HEK293 (cell line): ENCODE measurements at regions not wholly inside any gene's neighbourhood (a gene's known extent, or its start where the extent isn't known, plus 50 kb on each side); places are given as distances from the start of the nearest gene placed in this dataset.

Experiments
- ATF2 ChIP-seq: fragments of 450-650 bp; formaldehyde crosslinking; IDR thresholded peaks from 2 replicates; pipeline ENCODE4 v1.5.1; 2016; ENCODE audit warnings: missing biosample characterization, missing genetic modification characterization, low read depth
- CTCF ChIP-seq: fragments of 450-650 bp; formaldehyde crosslinking; IDR thresholded peaks from 2 replicates; pipeline ENCODE4 v1.5.1; 2016; ENCODE audit warnings: missing biosample characterization, missing genetic modification characterization
- REST ChIP-seq: fragments of 450-650 bp; formaldehyde crosslinking; IDR thresholded peaks from 2 replicates; pipeline ENCODE4 v1.5.1; 2016; ENCODE audit warnings: missing biosample characterization, missing genetic modification characterization
- ZFP3 ChIP-seq: fragments of 450-650 bp; formaldehyde crosslinking; IDR thresholded peaks from 2 replicates; pipeline ENCODE4 v1.5.1; 2016; ENCODE audit warnings: low read depth, missing biosample characterization, missing genetic modification characterization
- ZNF114 ChIP-seq: fragments of 450-650 bp; formaldehyde crosslinking; IDR thresholded peaks from 2 replicates; pipeline ENCODE4 v1.5.0; 2017; ENCODE audit warnings: missing biosample characterization, missing genetic modification characterization
- ZNF280D ChIP-seq: fragments of 450-650 bp; formaldehyde crosslinking; IDR thresholded peaks from 2 replicates; pipeline ENCODE4 v1.5.1; 2016; ENCODE audit warnings: missing biosample characterization, missing genetic modification characterization
- ZNF302 ChIP-seq: fragments of 450-650 bp; formaldehyde crosslinking; IDR thresholded peaks from 2 replicates; pipeline ENCODE4 v1.5.1; 2016; ENCODE audit warnings: missing biosample characterization, missing genetic modification characterization, low read depth

- TF ChIP-seq ATF2 (tag by site-specific recombination) (no peak), ZFP3 (no peak), ZNF280D (tag by site-specific recombination) (no peak), ZNF302 (tag by site-specific recombination) (no peak), ZNF114 (tag by site-specific recombination) (no peak), REST (tag by site-specific recombination) (no peak), CTCF (tag by site-specific recombination) (no peak)
Measured at GRCh38 chr4:162685410-162685809, 481.3 kb downstream of the NAF1 start.
